HG03196 (cell line): ENCODE measurements at regions not wholly inside any gene's neighbourhood (a gene's known extent, or its start where the extent isn't known, plus 50 kb on each side); places are given as distances from the start of the nearest gene placed in this dataset.
"Not testable (repeated sequence)": the region's sequence is repeated elsewhere in the genome, so short reads cannot be mapped to it uniquely, and the experiment has no call there.

Experiments used
- ATAC-seq: cut with Tn5 transposase; IDR thresholded peaks from one replicate; pipeline ENCODE4 v1.9.1; 2021; ENCODE audit not compliant: unreplicated experiment

- no peak for ATAC-seq
These were observed 1230.2 kb downstream of the JRKL start for GRCh38 chr11:97620007-97620406.

- no peak for ATAC-seq
These were observed 1231.5 kb downstream of the JRKL start for GRCh38 chr11:97621282-97621681.

- ATAC-seq = no peak
These were observed 1233.0 kb downstream of the JRKL start for GRCh38 chr11:97622795-97623194.

GRCh38 chr11:97636741-97637140, 1246.9 kb downstream of the JRKL start:
- ATAC-seq = not testable (repeated sequence)

DNA sequence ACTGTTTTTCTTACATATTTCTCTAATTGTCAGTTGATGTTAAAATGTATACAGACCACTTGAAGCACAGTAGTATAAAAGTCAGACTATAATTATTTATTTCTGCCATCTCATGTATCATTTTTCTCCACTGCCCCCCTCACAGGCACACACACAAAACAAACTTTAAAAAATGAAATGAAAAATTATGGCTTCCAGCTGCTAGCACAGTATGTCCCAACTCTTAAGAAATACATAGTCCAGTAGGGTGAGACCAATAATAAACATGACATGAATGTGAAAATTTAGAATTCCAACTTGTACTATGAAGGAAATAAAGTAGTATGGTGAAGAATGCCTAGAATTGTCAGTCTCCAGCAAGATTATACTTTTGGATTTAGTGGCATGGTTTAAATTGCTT, 1247.9 kb downstream of the JRKL start:
- ATAC-seq = no peak

DNA sequence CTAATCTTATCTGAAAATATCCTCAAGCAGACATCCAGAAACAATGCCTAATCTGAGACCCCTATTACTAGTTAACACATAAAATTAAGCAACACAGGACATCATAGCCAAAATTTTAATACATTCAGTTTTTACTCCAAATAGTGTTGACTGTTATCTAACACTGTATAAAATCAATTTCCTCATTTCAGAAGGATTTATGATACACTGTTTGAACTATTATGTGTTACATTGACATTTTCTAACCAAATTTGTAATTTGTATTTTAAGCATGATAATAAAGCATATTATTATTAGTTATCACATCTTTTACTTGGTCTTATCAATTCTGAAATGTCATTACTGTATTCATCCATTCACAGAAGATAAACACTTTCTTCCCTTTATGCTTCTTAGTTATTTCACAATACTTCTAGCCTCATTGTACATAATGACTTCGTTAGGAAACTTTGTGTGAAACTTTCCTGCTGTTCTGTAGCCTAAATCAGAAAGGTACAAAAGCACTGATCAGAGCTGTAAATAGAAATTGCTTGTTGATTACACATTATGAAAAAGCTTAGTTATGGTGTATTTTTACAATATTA, 1248.9 kb downstream of the JRKL start:
- no peak for ATAC-seq

- ATAC-seq = no peak
These were observed 1252.2 kb downstream of the JRKL start for GRCh38 chr11:97641988-97642387.

GRCh38 chr11:97645736-97646135, 1255.9 kb downstream of the JRKL start:
- no peak for ATAC-seq

DNA sequence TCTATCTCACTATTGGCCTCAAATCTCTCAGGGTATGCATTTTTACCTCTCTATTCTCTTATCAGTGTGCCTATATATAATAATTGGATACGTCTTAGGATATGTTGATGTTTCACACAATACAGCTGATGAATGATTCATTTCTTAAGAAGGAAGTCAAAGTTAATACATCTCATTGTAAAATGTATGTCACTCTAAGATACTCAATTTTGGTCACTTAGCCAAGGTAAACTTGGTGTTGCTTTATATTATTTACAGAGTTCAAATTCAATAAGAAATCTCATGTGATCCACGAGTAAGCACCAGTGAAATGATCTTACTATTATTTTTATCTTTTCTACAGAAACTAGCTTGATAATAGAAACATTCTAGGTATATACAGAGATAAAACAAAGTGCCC, 1266.5 kb downstream of the JRKL start:
- no peak for ATAC-seq

- ATAC-seq = no peak
These were observed 1268.0 kb downstream of the JRKL start for GRCh38 chr11:97657852-97658251.

- no peak for ATAC-seq
These were observed 1277.2 kb downstream of the JRKL start for GRCh38 chr11:97667057-97667456.

DNA sequence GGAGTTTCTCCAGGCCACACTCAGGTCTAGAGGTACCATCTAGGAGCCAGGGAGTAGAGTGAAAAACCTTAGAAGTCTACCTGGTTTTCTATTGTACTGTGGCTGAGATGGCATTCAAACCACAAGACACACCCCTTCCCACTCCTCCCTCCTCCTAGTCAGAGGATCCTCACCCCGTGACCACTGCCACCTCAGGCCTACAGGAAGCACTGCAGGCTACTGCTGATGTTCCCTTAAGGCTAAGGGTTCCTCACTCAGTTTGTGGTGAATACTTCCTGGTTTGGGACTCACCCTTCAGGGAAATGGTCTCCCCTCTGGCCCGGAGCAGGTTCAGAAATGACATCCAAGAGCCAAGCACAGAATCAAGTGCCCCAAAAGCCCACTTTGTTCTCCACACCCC, 1293.9 kb downstream of the JRKL start:
- no peak for ATAC-seq

- ATAC-seq = no peak
These were observed 1295.0 kb downstream of the JRKL start for GRCh38 chr11:97684486-97685439.

GRCh38 chr11:97685695-97686094, 1295.9 kb downstream of the JRKL start:
- ATAC-seq = no peak

DNA sequence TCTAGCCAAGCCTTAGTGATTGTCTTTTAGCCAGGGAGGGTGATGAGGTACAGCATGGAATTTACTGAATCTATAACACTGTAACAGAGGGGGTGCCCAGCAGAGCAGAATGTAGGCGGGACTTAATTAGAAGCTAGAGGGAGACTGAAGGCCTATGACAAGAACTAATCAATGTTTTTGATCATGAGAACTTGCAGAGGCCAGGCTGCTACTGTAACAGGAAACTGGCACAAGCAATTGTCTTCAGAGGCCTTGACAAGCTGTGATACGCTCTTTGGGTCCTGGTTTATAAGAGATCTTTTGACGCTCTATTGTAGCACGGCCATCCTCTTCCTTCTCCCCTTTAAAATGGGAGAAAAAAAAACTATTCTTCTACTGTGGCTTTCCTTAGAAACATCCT, 1297.3 kb downstream of the JRKL start:
- no peak for ATAC-seq

- ATAC-seq = no peak
These were observed 1301.2 kb downstream of the JRKL start for GRCh38 chr11:97691061-97691460.

GRCh38 chr11:97702951-97703350, 1313.1 kb downstream of the JRKL start:
- no peak for ATAC-seq

GRCh38 chr11:97703851-97704250, 1314.0 kb downstream of the JRKL start:
- ATAC-seq = no peak

GRCh38 chr11:97705441-97705840, 1315.3 kb upstream of the CNTN5 start:
- not testable (repeated sequence) for ATAC-seq

DNA sequence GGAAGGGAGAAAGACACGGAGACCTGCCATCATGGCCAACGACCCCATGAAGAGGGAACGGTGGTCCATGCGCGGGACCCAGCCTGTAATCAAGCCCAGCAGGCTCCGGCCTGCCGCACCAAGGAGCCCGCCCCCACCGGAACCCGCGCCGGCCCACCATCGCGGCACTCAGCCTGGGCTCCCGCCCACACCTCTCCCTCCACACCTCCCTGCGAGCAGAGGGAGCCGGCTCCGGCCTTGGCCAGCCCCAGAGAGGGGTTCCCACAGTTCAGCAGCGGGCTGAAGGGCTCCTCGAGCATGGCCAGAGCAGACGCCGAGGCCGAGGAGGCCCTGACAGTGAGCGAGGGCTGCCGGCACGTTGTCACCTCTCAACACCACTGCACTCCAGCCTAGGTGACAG, 1302.8 kb upstream of the CNTN5 start:
- ATAC-seq = no peak

DNA sequence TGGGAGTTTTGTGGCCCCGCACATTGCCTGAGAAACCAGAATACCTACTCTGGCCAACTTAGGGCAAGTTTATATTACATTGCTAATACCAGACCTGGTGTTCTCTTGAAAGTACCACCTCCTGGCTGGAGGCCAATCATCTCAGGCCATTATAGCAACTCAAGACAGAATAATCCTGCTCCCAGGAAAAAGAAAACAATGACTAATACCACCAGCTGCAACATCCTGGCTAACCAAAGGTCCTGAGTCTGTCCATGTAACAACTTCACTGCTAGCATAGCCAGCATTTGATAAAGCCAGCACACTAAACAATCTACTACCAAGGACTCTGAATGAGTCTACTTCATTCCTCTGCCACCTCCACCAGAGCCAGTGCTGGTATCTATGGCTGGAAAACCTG, 1298.7 kb upstream of the CNTN5 start:
- no peak for ATAC-seq

DNA sequence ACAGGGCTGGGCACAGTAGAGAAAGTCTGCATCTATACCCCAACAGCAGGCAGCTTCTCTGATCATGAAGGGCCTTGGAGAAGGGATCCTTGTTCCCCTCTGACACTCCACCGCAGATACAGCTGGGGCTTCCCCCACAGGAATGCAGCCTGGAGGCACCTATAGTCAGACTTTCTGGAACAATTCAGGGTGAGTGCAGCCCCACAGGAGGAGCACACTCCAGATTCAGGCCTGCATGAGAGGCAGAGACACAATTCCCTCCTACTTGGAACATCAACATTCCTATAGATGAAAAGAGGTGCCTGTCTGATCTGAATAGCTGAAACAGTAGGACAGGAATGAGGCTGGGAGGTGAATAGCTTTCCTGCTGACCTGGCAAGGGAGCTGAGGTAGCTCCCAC, 1298.0 kb upstream of the CNTN5 start:
- ATAC-seq = no peak
